ENCODE measurements at regions not wholly inside any gene's neighbourhood (a gene's known extent, or its start where the extent isn't known, plus 50 kb on each side); places are given as distances from the start of the nearest gene placed in this dataset.
A peak's percentile ranks its signal among the peaks of the same experiment; 100 is the strongest.

DNA sequence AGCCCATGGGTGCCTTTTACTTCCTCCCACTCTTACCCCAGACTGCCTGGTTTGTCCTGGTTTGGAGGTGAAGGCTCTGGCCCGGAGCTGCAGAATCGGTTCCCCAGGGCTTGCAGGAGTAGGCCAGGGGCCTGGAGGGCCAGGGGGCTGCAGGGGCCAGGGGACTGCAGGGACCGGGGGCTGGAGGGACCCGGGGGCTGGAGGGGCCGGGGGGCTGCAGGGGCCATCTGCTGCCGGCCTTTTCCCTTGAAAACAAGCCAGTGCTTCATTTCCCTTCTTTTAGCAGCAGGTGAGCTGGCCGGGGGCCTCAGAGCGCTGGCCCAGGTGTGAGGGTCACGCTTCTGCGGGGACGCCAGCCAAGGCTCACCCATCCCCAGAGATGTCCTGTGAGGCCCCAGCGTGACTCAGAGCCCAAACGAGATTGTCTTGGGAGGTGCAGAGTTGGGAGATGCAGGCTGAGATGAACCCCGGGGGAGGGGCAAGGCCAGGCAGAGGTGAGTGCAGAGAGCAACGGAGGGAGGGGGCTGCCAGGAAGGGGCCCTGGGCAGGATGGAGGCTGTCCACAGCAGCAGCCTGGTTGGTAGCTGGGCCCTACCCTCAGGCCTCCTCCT lies 154.9 kb downstream of the KIF26A start:
- Histone ChIP-seq H3K4me3 (ENCODE audit: low read depth, low read length) (no peak overlapping the region), H3K4me1 (no peaks in the 10 kb centered on the region), H3K9me3 (no peaks in the 10 kb centered on the region), H3K36me3 (ENCODE audit: control insufficient read depth, insufficient read depth, low read length) (no peaks in the 10 kb centered on the region), H3K27me3 (replicated peaks; ENCODE audit: control insufficient read depth, insufficient read depth, low read length) (no peaks in the 10 kb centered on the region)
- BruUV-seq (replicated peaks), result no TSS peak
- Mint-ChIP-seq H3K27ac (ENCODE audit: unreplicated experiment) (no peak overlapping the region), H3K27me3 (ENCODE audit: insufficient read depth, unreplicated experiment) (peaks cover 4% of the 10 kb centered on the region), H3K36me3 (ENCODE audit: insufficient read depth, unreplicated experiment) (no peaks in the 10 kb centered on the region), H3K9me3 (ENCODE audit: unreplicated experiment) (peaks cover 12% of the 10 kb centered on the region), H3K4me3 (ENCODE audit: unreplicated experiment) (no peak overlapping the region), H3K4me1 (ENCODE audit: low read depth, unreplicated experiment) (no peaks in the 10 kb centered on the region)
- intact Hi-C loops (cut with micrococcal nuclease; ENCODE audit: unreplicated experiment), result no loop called here
- TF ChIP-seq, protein P1, sequence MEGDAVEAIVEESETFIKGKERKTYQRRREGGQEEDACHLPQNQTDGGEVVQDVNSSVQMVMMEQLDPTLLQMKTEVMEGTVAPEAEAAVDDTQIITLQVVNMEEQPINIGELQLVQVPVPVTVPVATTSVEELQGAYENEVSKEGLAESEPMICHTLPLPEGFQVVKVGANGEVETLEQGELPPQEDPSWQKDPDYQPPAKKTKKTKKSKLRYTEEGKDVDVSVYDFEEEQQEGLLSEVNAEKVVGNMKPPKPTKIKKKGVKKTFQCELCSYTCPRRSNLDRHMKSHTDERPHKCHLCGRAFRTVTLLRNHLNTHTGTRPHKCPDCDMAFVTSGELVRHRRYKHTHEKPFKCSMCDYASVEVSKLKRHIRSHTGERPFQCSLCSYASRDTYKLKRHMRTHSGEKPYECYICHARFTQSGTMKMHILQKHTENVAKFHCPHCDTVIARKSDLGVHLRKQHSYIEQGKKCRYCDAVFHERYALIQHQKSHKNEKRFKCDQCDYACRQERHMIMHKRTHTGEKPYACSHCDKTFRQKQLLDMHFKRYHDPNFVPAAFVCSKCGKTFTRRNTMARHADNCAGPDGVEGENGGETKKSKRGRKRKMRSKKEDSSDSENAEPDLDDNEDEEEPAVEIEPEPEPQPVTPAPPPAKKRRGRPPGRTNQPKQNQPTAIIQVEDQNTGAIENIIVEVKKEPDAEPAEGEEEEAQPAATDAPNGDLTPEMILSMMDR (IDR thresholded peaks at IDR 0.05; ENCODE audit: insufficient read depth in 1 of 2, low read depth in 1 of 2, low read length in 1 of 2, severe bottlenecking in 1 of 2, unreplicated experiment in 1 of 2), result no peak
- ChIA-PET POLR2A (no interaction called here), CTCF (interaction anchor here (0.6 kb wide), 1 partner anchor 208 kb away, joined by 3 read pairs; no protein-coding TSS in a partner anchor)
- peak in 1 of 2 experiments; percentile 17 for DNase-seq

DNA sequence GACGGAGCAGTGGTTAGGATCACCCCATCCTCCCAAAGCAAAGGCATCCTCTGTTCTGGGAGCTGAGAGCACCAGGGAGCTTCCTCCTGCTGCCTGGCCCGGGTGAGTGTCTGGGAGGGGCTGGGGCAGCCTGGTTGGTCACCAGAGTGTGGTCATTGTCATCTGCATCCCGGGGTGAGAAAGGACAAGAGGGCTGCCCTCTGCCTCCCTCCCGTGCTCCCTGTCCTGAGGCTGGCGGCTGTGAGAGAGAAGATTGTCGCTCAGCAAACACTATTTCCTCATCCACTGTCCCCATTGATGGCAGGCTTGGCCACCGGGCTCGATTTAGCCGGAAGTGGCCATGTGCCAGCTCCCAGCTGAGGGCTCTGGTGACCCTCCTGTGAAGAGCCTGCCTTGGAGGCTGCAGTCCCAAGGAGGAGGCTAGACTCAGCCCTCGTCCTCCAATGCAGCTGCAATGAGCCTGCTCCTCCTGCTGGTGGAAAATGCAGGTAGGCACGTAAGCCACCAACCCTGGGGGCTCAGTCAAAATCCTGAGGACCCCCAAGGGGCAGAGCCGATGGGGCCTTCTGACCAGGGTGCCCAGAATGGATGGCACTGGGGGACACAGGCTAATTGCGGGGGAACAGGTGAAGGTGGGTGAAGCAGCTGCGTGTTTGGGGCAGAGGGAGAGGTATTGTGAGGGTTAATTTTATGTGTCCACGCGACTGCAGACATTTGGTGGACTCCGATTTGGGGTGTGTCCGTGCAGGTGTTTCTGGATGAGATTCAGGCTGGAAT lies 155.7 kb downstream of the KIF26A start:
- peaks cover 5% of the 10 kb centered on the region for H3K9me3 Mint-ChIP-seq (ENCODE audit: unreplicated experiment)
- H3K36me3 Mint-ChIP-seq (ENCODE audit: insufficient read depth, unreplicated experiment), result no peaks in the 10 kb centered on the region
- Histone ChIP-seq H3K9me3 (no peaks in the 10 kb centered on the region), H3K27me3 (replicated peaks; ENCODE audit: control insufficient read depth, insufficient read depth, low read length) (no peaks in the 10 kb centered on the region), H3K36me3 (ENCODE audit: control insufficient read depth, insufficient read depth, low read length) (no peaks in the 10 kb centered on the region), H3K4me3 (ENCODE audit: low read depth, low read length) (no peak overlapping the region), H3K4me1 (no peaks in the 10 kb centered on the region)
- intact Hi-C loops (cut with micrococcal nuclease; ENCODE audit: unreplicated experiment), result no loop called here
- no peak overlapping the region for H3K27ac Mint-ChIP-seq (ENCODE audit: unreplicated experiment)
- no TSS peak for BruUV-seq (replicated peaks)
- ChIA-PET CTCF (interaction anchor here (0.6 to 1.0 kb wide), 2 partner anchors 208 to 216 kb away, joined by 3 read pairs; no protein-coding TSS in a partner anchor), POLR2A (no interaction called here)
- no peaks in the 10 kb centered on the region for H3K4me1 Mint-ChIP-seq (ENCODE audit: low read depth, unreplicated experiment)
- H3K27me3 Mint-ChIP-seq (ENCODE audit: insufficient read depth, unreplicated experiment), result peaks cover 4% of the 10 kb centered on the region
- H3K4me3 Mint-ChIP-seq (ENCODE audit: unreplicated experiment), result no peak overlapping the region
- DNase-seq, result peak; percentile 19 to 26
- TF ChIP-seq, protein P1 (IDR thresholded peaks at IDR 0.05; ENCODE audit: insufficient read depth in 1 of 2, low read depth in 1 of 2, low read length in 1 of 2, severe bottlenecking in 1 of 2, unreplicated experiment in 1 of 2), result peak in 1 of 2 experiments; percentile 37

DNA sequence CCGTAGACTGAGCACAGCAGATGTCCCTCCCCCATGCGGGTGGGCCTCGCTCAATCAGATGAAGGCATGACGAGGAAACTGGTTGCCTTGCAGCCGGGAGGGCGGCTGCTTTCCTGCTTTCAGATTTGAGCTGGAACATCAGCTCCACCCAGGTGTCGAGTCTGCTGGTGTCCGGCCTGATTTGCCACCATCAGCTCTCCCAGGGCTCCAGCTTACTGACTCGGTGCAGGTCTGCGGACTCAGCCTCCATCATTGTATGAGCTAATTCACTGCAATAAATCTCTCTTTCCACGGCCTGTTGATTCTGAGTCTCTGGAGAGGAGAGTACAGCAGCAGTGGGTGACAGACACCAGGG lies 156.2 kb downstream of the KIF26A start:
- TF ChIP-seq, protein P1 (IDR thresholded peaks at IDR 0.05; ENCODE audit: insufficient read depth in 1 of 2, low read depth in 1 of 2, low read length in 1 of 2, severe bottlenecking in 1 of 2, unreplicated experiment in 1 of 2), result no peak
- Mint-ChIP-seq H3K27ac (ENCODE audit: unreplicated experiment) (no peak overlapping the region), H3K9me3 (ENCODE audit: unreplicated experiment) (no peaks in the 10 kb centered on the region), H3K27me3 (ENCODE audit: insufficient read depth, unreplicated experiment) (peaks cover 4% of the 10 kb centered on the region), H3K36me3 (ENCODE audit: insufficient read depth, unreplicated experiment) (no peaks in the 10 kb centered on the region), H3K4me3 (ENCODE audit: unreplicated experiment) (no peak overlapping the region), H3K4me1 (ENCODE audit: low read depth, unreplicated experiment) (no peaks in the 10 kb centered on the region)
- Histone ChIP-seq H3K4me1 (no peaks in the 10 kb centered on the region), H3K27me3 (replicated peaks; ENCODE audit: control insufficient read depth, insufficient read depth, low read length) (no peaks in the 10 kb centered on the region), H3K36me3 (ENCODE audit: control insufficient read depth, insufficient read depth, low read length) (no peaks in the 10 kb centered on the region), H3K9me3 (no peaks in the 10 kb centered on the region), H3K4me3 (ENCODE audit: low read depth, low read length) (no peak overlapping the region)
- DNase-seq, result peak in 1 of 2 experiments; percentile 35
- intact Hi-C loops (cut with micrococcal nuclease; ENCODE audit: unreplicated experiment), result no loop called here
- ChIA-PET CTCF (interaction anchor here (1.0 kb wide), 1 partner anchor 217 kb away, joined by 3 read pairs; no protein-coding TSS in a partner anchor), POLR2A (no interaction called here)
- no TSS peak for BruUV-seq (replicated peaks)
